Natural killer cell (primary cell): ENCODE measurements at regions not wholly inside any gene's neighbourhood (a gene's known extent, or its start where the extent isn't known, plus 50 kb on each side); places are given as distances from the start of the nearest gene placed in this dataset.
"Not testable (repeated sequence)": the region's sequence is repeated elsewhere in the genome, so short reads cannot be mapped to it uniquely, and the experiment has no call there.

ENCODE experiments used
- ATAC-seq, 3 donors: fragments of 150-1000 bp in 2 of 3; fragments of 200-7000 bp in 1 of 3; cut with Tn5 transposase; 1 replicate in 1 of 3; 2 replicates in 2 of 3; pipeline ENCODE4 v1.10.0; 2021; ENCODE audit warnings: mild to moderate bottlenecking in 2 of 3, moderate library complexity in 2 of 3
- DNase-seq, 2 donors: peaks; one replicate each; pipeline versions ENCODE4 v3.0.0 to v3.0.0-alpha.2; 2013 to 2021; ENCODE audit warnings: mixed read lengths in 1 of 2
- H3K27ac ChIP-seq: one replicate; pipeline ENCODE4 v1.5.1; 2013; ENCODE audit warnings: mild to moderate bottlenecking, low read length
- H3K27me3 ChIP-seq: one replicate; pipeline ENCODE4 v1.6.1; 2013; ENCODE audit warnings: low read length; ENCODE audit not compliant: control insufficient read depth, insufficient read depth
- H3K36me3 ChIP-seq: one replicate; pipeline ENCODE4 v1.6.1; 2013; ENCODE audit warnings: low read length; ENCODE audit not compliant: control insufficient read depth, insufficient read depth
- H3K4me1 ChIP-seq: one replicate; pipeline ENCODE4 v1.6.1; 2013; ENCODE audit warnings: low read length; ENCODE audit not compliant: control insufficient read depth, insufficient read depth
- H3K4me3 ChIP-seq: one replicate; pipeline ENCODE4 v1.5.1; 2013; ENCODE audit warnings: low read length
- H3K9me3 ChIP-seq: one replicate; pipeline ENCODE4 v1.6.1; 2013; ENCODE audit warnings: low read length; ENCODE audit not compliant: control insufficient read depth, insufficient read depth
- H3K27ac Mint-ChIP-seq, 2 donors: one replicate each; pipeline ENCODE4 v1.8.0; 2022; ENCODE audit warnings: mild to moderate bottlenecking in 2 of 2, mixed read lengths in 2 of 2, moderate library complexity in 1 of 2
- H3K27me3 Mint-ChIP-seq, 2 donors: one replicate each; pipeline ENCODE4 v1.8.0; 2022; ENCODE audit warnings: low read depth in 2 of 2, mixed read lengths in 2 of 2
- H3K36me3 Mint-ChIP-seq: one replicate; pipeline ENCODE4 v1.8.0; 2022; ENCODE audit warnings: mixed read lengths
- H3K4me1 Mint-ChIP-seq, 2 donors: one replicate each; pipeline ENCODE4 v1.8.0; 2022; ENCODE audit warnings: mixed read lengths in 2 of 2
- H3K4me3 Mint-ChIP-seq: one replicate; pipeline ENCODE4 v1.8.0; 2022; ENCODE audit warnings: mild to moderate bottlenecking, moderate library complexity, mixed read lengths
- H3K9me3 Mint-ChIP-seq, 2 donors: one replicate each; pipeline ENCODE4 v1.8.0; 2022; ENCODE audit warnings: mixed read lengths in 2 of 2
- CTCF ChIP-seq: fragments of 200-600 bp; IDR thresholded peaks from one replicate; pipeline ENCODE4 v1.8.0; 2022; ENCODE audit warnings: antibody characterized with exemption
- WGBS: methylation state at CpG from one replicate; pipeline ENCODE4 v1.1.7; 2013; ENCODE audit warnings: missing lambda C conversion rate; ENCODE audit not compliant: insufficient coverage; 5-methylcytosine and 5-hydroxymethylcytosine counted together
- intact Hi-C: fragments of 100-400 bp; cut with micrococcal nuclease; formaldehyde crosslinking; loops from one replicate; pipeline ENCODE4 v1.14.2; 2022

GRCh38 chr14:89509891-89510290, 92.9 kb upstream of the FOXN3 start:
- ATAC-seq, result no peak
- no peaks in the 10 kb centered on the region for H3K27me3 Mint-ChIP-seq
- intact Hi-C loops, result loop anchor here (2.0 to 5.0 kb wide), 5 partner anchors 43 to 262 kb away; partner anchors contain the start of gene FOXN3
- peaks cover 38% of the 10 kb centered on the region for H3K4me1 ChIP-seq
- peak overlapping the region; percentile 49 for H3K27ac ChIP-seq
- no peak for DNase-seq
- H3K27ac Mint-ChIP-seq, result peak overlapping the region; percentile 97
- no peaks in the 10 kb centered on the region for H3K36me3 Mint-ChIP-seq
- H3K4me3 Mint-ChIP-seq, result peak overlapping the region; percentile 76
- no peak overlapping the region for H3K4me3 ChIP-seq
- H3K36me3 ChIP-seq, result peaks cover 2% of the 10 kb centered on the region
- peaks cover 61 to 65% of the 10 kb centered on the region in 2 donors for H3K4me1 Mint-ChIP-seq
- H3K9me3 ChIP-seq, result no peaks in the 10 kb centered on the region
- no peaks in the 10 kb centered on the region for H3K27me3 ChIP-seq
- peaks cover 0 to 3% of the 10 kb centered on the region in 2 donors for H3K9me3 Mint-ChIP-seq
- WGBS, result 64% methylated on average over 3 of the region's 3 CpGs
- no peak for TF ChIP-seq CTCF

DNA sequence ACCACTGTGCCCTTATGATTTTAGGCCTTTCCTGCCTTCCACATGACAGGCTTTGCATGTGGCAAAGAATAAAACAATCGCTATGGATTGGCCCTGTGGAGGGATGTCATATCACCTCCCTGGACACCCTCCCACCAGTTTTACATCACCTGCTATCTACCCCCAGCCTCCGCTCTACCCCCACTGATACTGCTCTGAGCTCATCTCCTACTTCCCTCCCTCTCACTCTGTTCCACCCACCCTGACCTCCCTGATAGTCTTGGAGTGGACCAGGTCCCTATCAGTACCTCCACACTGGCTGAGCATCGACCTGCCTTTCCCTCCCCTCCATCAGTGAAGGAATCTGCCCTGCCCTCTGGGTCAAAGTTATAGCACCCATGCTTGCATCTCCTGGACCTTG, 91.8 kb upstream of the FOXN3 start:
- peak overlapping the region; percentile 97 for H3K27ac Mint-ChIP-seq
- peaks cover 0 to 3% of the 10 kb centered on the region in 2 donors for H3K9me3 Mint-ChIP-seq
- intact Hi-C loops, result no loop called here
- H3K4me3 Mint-ChIP-seq, result peak overlapping the region; percentile 28
- no peaks in the 10 kb centered on the region for H3K36me3 Mint-ChIP-seq
- no peak overlapping the region for H3K4me3 ChIP-seq
- WGBS, result 91% methylated on average over 3 of the region's 3 CpGs
- peaks cover 48% of the 10 kb centered on the region for H3K4me1 ChIP-seq
- no peaks in the 10 kb centered on the region for H3K36me3 ChIP-seq
- H3K27me3 Mint-ChIP-seq, result no peaks in the 10 kb centered on the region
- ATAC-seq (no peak), DNase-seq (no peak)
- no peak overlapping the region for H3K27ac ChIP-seq
- no peaks in the 10 kb centered on the region for H3K9me3 ChIP-seq
- TF ChIP-seq CTCF, result no peak
- H3K4me1 Mint-ChIP-seq, result peaks cover 68 to 69% of the 10 kb centered on the region in 2 donors
- H3K27me3 ChIP-seq, result no peaks in the 10 kb centered on the region

GRCh38 chr14:89507926-89508460, 91.0 kb upstream of the FOXN3 start:
- no peak for ATAC-seq
- peak overlapping the region; percentile 97 for H3K27ac Mint-ChIP-seq
- intact Hi-C loops, result no loop called here
- WGBS, result 85% methylated on average over 5 of the region's 7 CpGs
- no peaks in the 10 kb centered on the region for H3K27me3 ChIP-seq
- no peaks in the 10 kb centered on the region for H3K27me3 Mint-ChIP-seq
- no peaks in the 10 kb centered on the region for H3K36me3 ChIP-seq
- H3K4me1 ChIP-seq, result peaks cover 54% of the 10 kb centered on the region
- TF ChIP-seq CTCF, result no peak
- H3K4me1 Mint-ChIP-seq, result peaks cover 74 to 75% of the 10 kb centered on the region in 2 donors
- no peaks in the 10 kb centered on the region for H3K36me3 Mint-ChIP-seq
- no peaks in the 10 kb centered on the region for H3K9me3 ChIP-seq
- H3K9me3 Mint-ChIP-seq, result peaks cover 0 to 3% of the 10 kb centered on the region in 2 donors
- H3K4me3 Mint-ChIP-seq, result no peak overlapping the region
- no peak for DNase-seq
- H3K27ac ChIP-seq, result peak overlapping the region; percentile 23
- no peak overlapping the region for H3K4me3 ChIP-seq

GRCh38 chr14:89507521-89507920, 90.5 kb upstream of the FOXN3 start:
- no peaks in the 10 kb centered on the region for H3K36me3 Mint-ChIP-seq
- peak overlapping the region; percentile 23 for H3K27ac ChIP-seq
- DNase-seq (peak in 1 of 2 donors; percentile 27), ATAC-seq (peak in 2 of 3 donors; percentile 14 to 41)
- H3K36me3 ChIP-seq, result no peaks in the 10 kb centered on the region
- TF ChIP-seq CTCF, result no peak
- 29% methylated on average over 1 of the region's 1 CpG for WGBS
- no peaks in the 10 kb centered on the region for H3K9me3 ChIP-seq
- peaks cover 54% of the 10 kb centered on the region for H3K4me1 ChIP-seq
- no peak overlapping the region for H3K4me3 Mint-ChIP-seq
- peak overlapping the region; percentile 97 for H3K27ac Mint-ChIP-seq
- no peaks in the 10 kb centered on the region for H3K27me3 Mint-ChIP-seq
- H3K9me3 Mint-ChIP-seq, result peaks cover 0 to 3% of the 10 kb centered on the region in 2 donors
- no peak overlapping the region for H3K4me3 ChIP-seq
- H3K4me1 Mint-ChIP-seq, result peaks cover 78 to 80% of the 10 kb centered on the region in 2 donors
- intact Hi-C loops, result no loop called here
- H3K27me3 ChIP-seq, result no peaks in the 10 kb centered on the region

DNA sequence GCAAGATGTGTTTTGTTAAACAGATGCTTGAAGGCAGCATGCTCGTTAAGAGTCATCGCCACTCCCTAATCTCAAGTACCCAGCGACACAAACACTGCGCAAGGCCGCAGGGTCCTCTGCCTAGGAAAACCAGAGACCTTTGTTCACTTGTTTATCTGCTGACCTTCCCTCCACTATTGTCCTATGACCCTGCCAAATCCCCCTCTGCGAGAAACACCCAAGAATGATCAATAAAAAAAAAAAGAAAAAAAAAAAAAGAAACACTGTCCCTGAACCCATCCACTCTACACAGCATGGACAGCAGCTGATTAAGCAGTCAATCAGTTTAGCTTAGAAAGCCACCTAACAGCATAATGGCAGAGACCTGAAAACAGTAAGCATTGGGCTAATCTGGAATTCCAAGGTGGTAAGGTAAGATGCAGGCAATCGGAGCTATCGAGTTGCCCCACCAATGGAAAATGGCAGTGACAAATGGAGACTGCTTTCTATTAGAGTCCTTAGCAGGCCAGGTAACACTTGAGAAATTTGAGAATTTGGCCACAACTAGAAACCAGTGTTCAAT, 89.9 kb upstream of the FOXN3 start:
- H3K36me3 Mint-ChIP-seq, intact Hi-C loops: not testable (repeated sequence)

More for the DNA sequence above, 89.9 kb upstream of the FOXN3 start:
- 99% methylated on average over 3 of the region's 8 CpGs for WGBS
- ATAC-seq, H3K9me3 Mint-ChIP-seq, H3K27ac ChIP-seq, H3K4me3 ChIP-seq, H3K27me3 Mint-ChIP-seq, H3K9me3 ChIP-seq, H3K4me3 Mint-ChIP-seq, H3K27me3 ChIP-seq, H3K36me3 ChIP-seq, DNase-seq: not testable (repeated sequence)
- peak overlapping the region; percentile 97 for H3K27ac Mint-ChIP-seq
- peaks cover 75 to 79% of the 10 kb centered on the region in 2 donors for H3K4me1 Mint-ChIP-seq
- peaks cover 52% of the 10 kb centered on the region for H3K4me1 ChIP-seq
